Activated naive CD8-positive, alpha-beta T cell treated with anti-CD3 and anti-CD28 coated beads, Interleukin-2, amount 50 U/mL, for 24 hours (primary cell): ENCODE measurements at regions not wholly inside any gene's neighbourhood (a gene's known extent, or its start where the extent isn't known, plus 50 kb on each side); places are given as distances from the start of the nearest gene placed in this dataset.
"Not testable (repeated sequence)": the region's sequence is repeated elsewhere in the genome, so short reads cannot be mapped to it uniquely, and the experiment has no call there.

Source experiments
- ATAC-seq: fragments of 150-1000 bp; cut with Tn5 transposase; one replicate; pipeline ENCODE4 v1.10.0; 2021
- DNase-seq: peaks from one replicate; pipeline ENCODE4 v3.0.0; 2021
- H3K27ac Mint-ChIP-seq: one replicate; pipeline ENCODE4 v1.8.0; 2021; ENCODE audit warnings: mild to moderate bottlenecking, mixed read lengths
- H3K27me3 Mint-ChIP-seq: one replicate; pipeline ENCODE4 v1.8.0; 2021; ENCODE audit warnings: mixed read lengths
- H3K36me3 Mint-ChIP-seq: one replicate; pipeline ENCODE4 v1.8.0; 2021; ENCODE audit warnings: low read depth, mixed read lengths
- H3K4me1 Mint-ChIP-seq: one replicate; pipeline ENCODE4 v1.8.0; 2021; ENCODE audit warnings: mixed read lengths
- H3K4me3 Mint-ChIP-seq: one replicate; pipeline ENCODE4 v1.8.0; 2021; ENCODE audit warnings: mild to moderate bottlenecking, moderate library complexity, mixed read lengths
- H3K9me3 Mint-ChIP-seq: one replicate; pipeline ENCODE4 v1.8.0; 2021; ENCODE audit warnings: mixed read lengths

DNA sequence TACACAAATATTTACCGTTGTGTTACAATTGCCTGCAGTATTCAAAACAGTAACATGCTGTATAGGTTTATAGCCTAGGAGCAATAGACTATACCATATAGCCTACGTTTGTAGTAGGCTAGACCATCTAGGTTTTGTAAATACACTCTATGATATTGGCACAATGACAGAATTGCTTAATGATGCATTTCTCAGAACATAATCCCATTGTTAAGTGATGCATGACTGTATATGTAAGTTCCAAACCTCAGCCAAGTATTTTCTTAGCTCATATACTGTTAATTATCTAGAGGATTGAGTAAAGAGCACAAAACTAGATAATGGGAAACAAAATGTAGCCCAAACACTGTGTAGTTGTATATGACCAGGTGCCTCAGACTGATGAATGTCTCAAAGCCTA lies 220.1 kb downstream of the ANXA1 start:
- ATAC-seq, result no peak
- Mint-ChIP-seq H3K36me3 (no peaks in the 10 kb centered on the region), H3K27ac (no peak overlapping the region), H3K9me3 (no peaks in the 10 kb centered on the region), H3K4me3 (no peak overlapping the region), H3K27me3 (no peaks in the 10 kb centered on the region), H3K4me1 (no peaks in the 10 kb centered on the region)
- DNase-seq, result no peak

DNA sequence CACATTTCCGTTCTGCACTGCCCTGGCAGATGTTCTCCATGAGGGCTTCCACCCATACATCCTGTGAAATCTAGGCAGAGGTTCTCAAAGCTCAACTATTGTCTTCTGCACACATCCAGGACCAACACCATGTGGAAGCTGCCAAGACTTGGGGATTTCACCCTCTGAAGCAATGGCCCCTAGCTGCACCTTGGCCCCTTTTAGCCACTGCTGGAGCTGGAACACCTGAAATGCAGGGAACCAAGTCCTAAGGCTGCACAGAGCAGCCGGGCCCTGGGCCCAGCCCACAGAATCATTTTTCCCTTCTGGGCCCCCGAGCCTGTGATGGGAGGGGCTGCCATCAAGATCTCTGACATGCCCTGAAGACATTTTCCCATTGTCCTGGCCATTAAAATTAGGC lies 228.7 kb downstream of the ANXA1 start:
- no peak for ATAC-seq
- no peaks in the 10 kb centered on the region for H3K4me1 Mint-ChIP-seq
- H3K27me3 Mint-ChIP-seq, result no peaks in the 10 kb centered on the region
- H3K36me3 Mint-ChIP-seq, result no peaks in the 10 kb centered on the region
- DNase-seq, result no peak
- H3K27ac Mint-ChIP-seq, result no peak overlapping the region
- peaks cover 6% of the 10 kb centered on the region for H3K9me3 Mint-ChIP-seq
- H3K4me3 Mint-ChIP-seq, result no peak overlapping the region

DNA sequence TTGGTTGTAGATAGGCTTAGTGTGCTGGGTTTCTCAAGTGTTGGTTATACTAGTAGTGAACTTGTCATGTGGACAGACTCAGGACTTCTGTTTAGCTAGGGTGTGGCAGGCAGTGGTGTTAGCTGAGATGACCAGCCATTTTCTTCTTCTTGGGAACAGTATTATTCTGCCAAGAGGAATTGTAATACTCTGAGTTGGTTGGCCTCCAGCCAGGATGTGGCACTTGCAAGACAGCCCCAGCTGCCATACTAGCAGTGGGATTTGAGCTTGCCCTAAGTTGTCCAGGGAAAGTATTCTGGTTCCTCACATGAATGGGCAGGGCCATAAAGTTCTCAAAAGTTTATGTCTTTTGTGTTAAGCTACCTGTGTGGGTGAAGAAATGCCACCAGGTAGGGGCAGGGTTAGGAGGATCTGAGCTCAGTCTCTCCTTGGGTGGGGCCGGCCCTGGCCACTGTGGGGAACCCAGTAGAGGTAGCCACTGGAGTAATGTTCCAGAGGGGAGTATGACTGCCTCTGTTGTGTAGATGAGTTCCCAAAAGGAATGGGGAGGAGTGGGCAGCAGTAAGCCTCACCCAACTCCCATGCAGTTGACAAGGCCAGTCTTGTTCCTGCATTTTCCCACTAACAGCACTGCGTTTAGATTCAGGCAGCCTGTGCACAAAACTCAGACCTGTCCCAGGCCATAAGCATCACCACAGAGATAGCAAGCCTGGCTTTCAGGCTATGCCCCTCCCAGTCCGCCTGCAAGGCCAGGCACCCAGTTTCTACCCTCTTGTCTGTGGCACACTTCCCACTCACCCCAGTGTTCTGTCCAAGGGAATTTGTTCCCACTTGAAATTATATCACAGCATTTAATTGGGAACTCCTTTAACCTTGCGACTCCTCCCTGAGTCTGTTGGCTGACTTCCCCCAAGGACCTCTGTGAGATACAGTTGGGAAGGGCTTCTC lies 250.7 kb downstream of the ANXA1 start:
- Mint-ChIP-seq H3K36me3 (no peaks in the 10 kb centered on the region), H3K27me3 (no peaks in the 10 kb centered on the region), H3K4me1 (no peaks in the 10 kb centered on the region), H3K4me3 (no peak overlapping the region), H3K9me3 (peaks cover 7% of the 10 kb centered on the region), H3K27ac (no peak overlapping the region)
- no peak for ATAC-seq
- DNase-seq, result no peak

DNA sequence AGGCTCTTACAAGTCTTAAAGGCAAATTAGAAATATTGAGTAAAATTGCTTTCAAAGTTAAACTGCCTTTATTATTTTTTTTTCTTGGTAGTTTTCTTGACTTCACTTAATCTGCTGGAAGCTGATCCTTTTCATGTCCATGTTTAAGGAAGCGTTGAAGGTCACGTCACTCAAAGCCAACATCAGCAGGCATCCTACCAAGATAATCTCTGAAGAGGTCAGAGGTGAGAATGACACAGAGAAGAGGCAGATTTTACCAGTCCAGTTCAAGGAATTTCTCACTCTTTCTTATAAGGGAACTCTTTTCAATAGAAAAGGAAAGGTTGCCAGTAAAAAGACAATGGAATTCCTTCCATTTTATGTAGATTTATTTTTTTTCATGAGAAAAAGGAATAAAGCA lies 259.8 kb downstream of the ANXA1 start:
- H3K27me3 Mint-ChIP-seq, result no peaks in the 10 kb centered on the region
- no peaks in the 10 kb centered on the region for H3K4me1 Mint-ChIP-seq
- no peak overlapping the region for H3K4me3 Mint-ChIP-seq
- no peaks in the 10 kb centered on the region for H3K9me3 Mint-ChIP-seq
- ATAC-seq, result no peak
- no peak for DNase-seq
- H3K36me3 Mint-ChIP-seq, result no peaks in the 10 kb centered on the region
- H3K27ac Mint-ChIP-seq, result no peak overlapping the region

DNA sequence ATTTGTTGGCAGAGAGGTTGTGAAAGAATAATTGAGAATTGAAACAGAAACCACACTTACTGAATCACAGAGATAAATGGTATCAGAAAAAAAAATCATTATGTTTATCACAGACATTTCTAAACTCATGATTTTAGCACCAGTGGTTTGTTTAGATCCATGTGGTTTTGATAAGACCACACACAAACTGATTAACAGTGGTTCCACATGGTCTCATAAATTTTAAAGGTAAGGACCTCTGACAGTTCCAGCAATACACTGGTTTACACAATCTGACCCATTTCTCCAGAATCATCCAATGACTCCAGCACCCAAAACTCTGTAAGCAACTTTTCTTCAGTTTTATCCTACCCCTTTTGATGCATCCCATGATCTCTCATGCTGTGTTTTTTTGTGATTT lies 261.2 kb downstream of the ANXA1 start:
- no peaks in the 10 kb centered on the region for H3K9me3 Mint-ChIP-seq
- H3K4me3 Mint-ChIP-seq, result no peak overlapping the region
- H3K27ac Mint-ChIP-seq, result no peak overlapping the region
- no peak for ATAC-seq
- no peaks in the 10 kb centered on the region for H3K4me1 Mint-ChIP-seq
- H3K27me3 Mint-ChIP-seq, result no peaks in the 10 kb centered on the region
- DNase-seq, result no peak
- H3K36me3 Mint-ChIP-seq, result no peaks in the 10 kb centered on the region

DNA sequence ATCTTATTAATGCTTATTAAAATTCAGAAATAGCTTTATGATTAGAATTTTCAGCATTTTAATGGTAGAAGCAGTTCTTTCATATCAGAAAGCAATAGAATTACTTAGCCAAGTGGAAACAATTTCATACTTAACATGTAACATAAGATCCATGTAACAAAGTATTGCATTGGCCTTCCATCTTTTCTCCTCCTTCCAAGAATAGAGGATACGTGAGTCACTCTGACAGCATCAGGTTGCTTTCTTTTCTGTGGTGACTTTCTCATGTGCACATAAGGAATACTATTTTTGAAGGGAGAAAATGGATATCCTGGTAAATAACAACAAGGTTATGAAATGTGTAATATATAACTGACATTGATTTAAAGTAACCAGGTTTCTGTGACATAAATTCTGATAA lies 272.2 kb downstream of the ANXA1 start:
- H3K27ac Mint-ChIP-seq, result no peak overlapping the region
- no peaks in the 10 kb centered on the region for H3K9me3 Mint-ChIP-seq
- no peak for DNase-seq
- no peak for ATAC-seq
- H3K4me3 Mint-ChIP-seq, result no peak overlapping the region
- H3K36me3 Mint-ChIP-seq, result no peaks in the 10 kb centered on the region
- H3K4me1 Mint-ChIP-seq, result no peaks in the 10 kb centered on the region
- no peaks in the 10 kb centered on the region for H3K27me3 Mint-ChIP-seq

DNA sequence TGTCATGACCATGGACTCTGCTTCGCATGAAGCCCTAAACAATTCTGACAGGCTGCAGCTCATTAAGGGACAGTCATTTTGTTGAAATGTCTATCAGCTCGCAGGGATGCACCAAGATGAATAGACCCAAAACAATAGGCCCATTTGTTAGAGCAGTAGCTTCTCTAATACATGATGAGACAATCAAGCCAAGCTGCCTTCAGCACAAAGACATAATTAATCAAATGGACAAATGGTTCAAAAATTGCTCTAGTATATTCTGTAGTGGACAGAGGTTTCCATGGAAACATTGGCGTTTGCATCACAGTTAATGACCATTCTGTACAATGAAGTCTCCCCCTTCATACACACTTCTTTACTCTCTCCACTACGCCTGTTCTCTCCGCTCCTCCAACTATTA lies 274.6 kb downstream of the ANXA1 start:
- no peaks in the 10 kb centered on the region for H3K9me3 Mint-ChIP-seq
- no peak for DNase-seq
- H3K4me1 Mint-ChIP-seq, result no peaks in the 10 kb centered on the region
- no peaks in the 10 kb centered on the region for H3K27me3 Mint-ChIP-seq
- H3K4me3 Mint-ChIP-seq, result no peak overlapping the region
- H3K27ac Mint-ChIP-seq, result no peak overlapping the region
- no peaks in the 10 kb centered on the region for H3K36me3 Mint-ChIP-seq
- ATAC-seq, result no peak

DNA sequence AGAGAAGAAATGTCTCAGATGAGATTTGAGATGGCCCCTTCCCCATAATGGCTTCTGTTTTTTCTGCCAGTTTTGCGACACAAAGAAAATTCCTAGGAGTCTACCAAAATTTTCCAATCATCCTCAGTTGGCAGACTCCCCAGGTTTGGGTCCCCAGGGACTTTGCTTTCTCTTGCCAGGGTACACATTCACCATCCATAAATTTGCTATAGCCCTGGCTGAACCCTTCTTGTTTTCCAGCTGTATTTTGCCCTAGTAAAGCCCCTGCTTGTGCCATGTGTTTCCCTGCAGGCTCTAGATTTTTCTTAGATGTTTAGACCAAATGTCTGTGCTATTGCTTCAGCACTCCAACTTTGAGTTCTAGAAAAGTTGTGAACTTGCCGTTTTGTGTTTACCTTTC lies 283.2 kb downstream of the ANXA1 start:
- no peak for DNase-seq
- Mint-ChIP-seq H3K36me3 (no peaks in the 10 kb centered on the region), H3K4me1 (no peaks in the 10 kb centered on the region), H3K4me3 (no peak overlapping the region), H3K9me3 (no peaks in the 10 kb centered on the region), H3K27ac (no peak overlapping the region), H3K27me3 (no peaks in the 10 kb centered on the region)
- ATAC-seq, result no peak

DNA sequence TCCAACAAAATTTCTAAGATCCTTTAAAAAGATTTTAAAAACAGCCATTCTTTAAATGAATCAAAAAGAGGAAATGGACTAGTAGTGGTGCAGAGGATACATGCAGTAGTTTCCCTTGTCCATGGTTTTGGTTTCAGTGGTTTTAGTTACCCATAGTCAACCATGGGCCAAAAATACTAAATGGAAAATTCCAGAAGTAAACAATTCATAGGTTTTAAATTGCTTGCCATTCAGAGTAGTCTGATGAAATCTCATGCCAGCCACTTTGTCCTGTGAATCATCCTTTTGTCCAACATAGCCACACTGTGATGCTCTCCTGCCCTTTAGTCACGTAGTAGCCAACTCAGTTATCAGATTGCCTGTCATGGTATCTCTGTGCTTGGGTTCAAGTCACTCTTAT lies 286.1 kb downstream of the ANXA1 start:
- H3K27me3 Mint-ChIP-seq, result no peaks in the 10 kb centered on the region
- no peak for ATAC-seq
- H3K27ac Mint-ChIP-seq, result no peak overlapping the region
- H3K4me1 Mint-ChIP-seq, result no peaks in the 10 kb centered on the region
- H3K4me3 Mint-ChIP-seq, result no peak overlapping the region
- no peaks in the 10 kb centered on the region for H3K9me3 Mint-ChIP-seq
- no peaks in the 10 kb centered on the region for H3K36me3 Mint-ChIP-seq
- DNase-seq, result no peak

DNA sequence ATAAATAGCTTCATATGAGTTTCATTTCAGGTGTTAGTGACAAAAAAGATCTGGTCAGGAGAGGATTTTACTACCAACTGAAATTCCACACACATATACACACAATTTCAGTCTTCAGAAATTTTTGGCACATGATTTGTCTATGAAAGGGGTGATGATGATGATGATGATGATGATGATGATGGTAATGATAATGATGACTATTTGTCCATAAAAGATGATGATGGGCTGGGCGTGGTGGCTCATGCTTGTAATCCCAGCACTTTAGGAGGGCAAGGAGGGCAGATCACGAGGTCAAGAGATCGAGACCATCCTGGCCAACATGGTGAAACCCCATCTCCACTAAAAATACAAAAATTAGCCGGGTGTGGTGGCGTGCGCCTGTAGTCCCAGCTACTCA lies 288.2 kb downstream of the ANXA1 start:
- not testable (repeated sequence) for H3K4me3 Mint-ChIP-seq, ATAC-seq, DNase-seq, H3K4me1 Mint-ChIP-seq, H3K27me3 Mint-ChIP-seq, H3K36me3 Mint-ChIP-seq, H3K9me3 Mint-ChIP-seq, H3K27ac Mint-ChIP-seq

DNA sequence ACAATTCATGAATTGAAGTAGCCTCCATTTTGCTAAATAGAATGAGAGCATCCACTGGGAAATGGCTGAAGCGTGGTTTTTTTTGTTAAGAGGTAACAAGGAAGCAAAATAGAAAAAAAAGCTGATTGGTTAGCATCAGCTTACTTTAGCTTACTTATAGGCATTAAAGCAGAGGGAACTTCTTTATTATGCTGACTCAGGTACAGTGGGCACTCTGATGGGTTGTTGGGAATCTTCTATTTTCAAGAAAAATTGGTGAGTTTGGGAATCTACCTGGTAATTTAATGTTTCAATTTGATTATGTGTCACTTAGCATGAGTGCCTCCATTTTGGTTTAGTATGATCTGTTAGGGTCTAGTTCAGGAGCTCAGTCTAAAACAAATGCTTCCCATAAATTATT lies 289.6 kb downstream of the ANXA1 start:
- Mint-ChIP-seq H3K36me3 (no peaks in the 10 kb centered on the region), H3K9me3 (no peaks in the 10 kb centered on the region), H3K27ac (no peak overlapping the region), H3K4me1 (no peaks in the 10 kb centered on the region), H3K4me3 (no peak overlapping the region), H3K27me3 (no peaks in the 10 kb centered on the region)
- ATAC-seq, result no peak
- no peak for DNase-seq

DNA sequence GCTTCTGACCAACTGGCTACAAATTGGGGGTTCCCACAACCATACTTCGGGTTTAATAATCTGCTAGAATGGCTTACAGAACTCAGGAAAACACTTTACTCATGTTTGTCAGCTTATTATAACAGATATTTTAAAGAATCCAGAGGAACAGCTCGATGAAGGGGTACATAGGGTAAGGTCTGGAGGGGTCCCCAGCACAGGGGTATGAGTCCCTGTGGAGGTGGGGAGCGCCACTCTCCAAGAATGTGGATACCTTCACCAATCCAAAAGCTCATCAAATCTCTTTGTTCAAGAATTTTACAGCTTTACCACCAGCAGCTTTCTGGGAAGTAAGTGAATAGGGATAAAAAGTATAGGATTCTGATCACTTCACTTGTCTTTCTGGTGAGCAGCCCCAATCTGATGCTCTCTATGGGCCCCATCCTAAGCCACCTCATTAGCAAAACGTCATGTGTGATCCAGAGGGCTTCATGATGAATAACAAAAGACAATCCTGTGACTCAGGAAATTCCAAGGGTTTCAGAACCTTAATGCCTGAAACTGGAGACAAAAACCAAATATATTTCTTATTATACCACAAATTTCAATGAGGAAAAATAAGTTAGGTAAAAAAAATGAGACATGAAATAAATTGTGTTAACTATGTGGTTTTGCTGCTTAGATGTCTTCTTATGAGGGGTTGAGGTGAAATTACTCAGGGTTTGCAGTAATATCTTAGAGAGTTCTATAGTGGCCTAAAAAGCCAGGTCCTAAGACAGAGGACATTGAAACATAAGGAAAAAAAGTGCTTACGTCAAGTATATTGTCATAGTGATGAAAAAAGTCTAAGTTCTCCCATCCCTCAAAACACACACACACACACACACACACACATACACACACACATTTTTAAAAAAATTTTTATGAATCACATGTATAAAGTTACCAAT lies 290.5 kb downstream of the ANXA1 start:
- no peaks in the 10 kb centered on the region for H3K4me1 Mint-ChIP-seq
- no peak for DNase-seq
- ATAC-seq, result no peak
- no peaks in the 10 kb centered on the region for H3K36me3 Mint-ChIP-seq
- no peaks in the 10 kb centered on the region for H3K27me3 Mint-ChIP-seq
- no peak overlapping the region for H3K27ac Mint-ChIP-seq
- H3K9me3 Mint-ChIP-seq, result no peaks in the 10 kb centered on the region
- no peak overlapping the region for H3K4me3 Mint-ChIP-seq

DNA sequence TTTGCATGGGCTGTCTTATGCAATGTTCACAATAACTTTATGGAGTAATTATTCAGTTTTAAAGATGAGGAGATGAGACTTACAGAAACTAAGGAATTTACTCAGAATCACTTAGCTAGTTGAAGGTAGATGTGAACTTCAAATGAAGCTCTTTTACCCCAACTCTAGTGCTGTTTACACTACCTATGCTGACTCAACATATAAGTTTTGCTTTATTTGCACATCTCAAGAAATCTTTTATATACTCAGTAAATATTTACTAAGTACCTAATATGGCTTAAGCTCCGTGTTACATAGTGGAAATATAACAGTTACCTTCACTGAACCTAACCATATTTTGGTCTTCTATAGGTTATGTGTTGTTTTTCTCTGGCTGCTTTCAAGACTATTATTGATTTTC lies 293.2 kb downstream of the ANXA1 start:
- Mint-ChIP-seq H3K27me3 (no peaks in the 10 kb centered on the region), H3K4me1 (no peaks in the 10 kb centered on the region), H3K4me3 (no peak overlapping the region), H3K36me3 (no peaks in the 10 kb centered on the region), H3K9me3 (no peaks in the 10 kb centered on the region), H3K27ac (no peak overlapping the region)
- ATAC-seq (no peak), DNase-seq (no peak)

DNA sequence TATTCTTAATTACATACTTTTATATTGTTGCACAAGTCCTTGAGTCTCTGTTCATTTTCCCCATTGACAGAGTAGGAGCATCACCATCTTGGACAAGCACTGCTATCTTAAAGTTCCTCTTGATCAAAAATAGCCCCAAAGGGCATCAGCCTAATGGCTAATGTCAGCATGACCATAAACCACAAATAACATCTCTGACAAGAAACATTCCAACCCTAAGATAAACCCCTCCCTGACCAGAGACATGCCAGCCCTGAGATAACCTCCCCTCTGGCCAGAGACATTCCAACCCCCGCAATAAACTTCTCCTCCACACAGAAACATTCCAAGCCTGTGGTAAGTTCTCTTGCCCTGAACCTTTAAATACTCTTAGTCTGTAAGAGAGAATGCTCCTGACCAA lies 293.7 kb downstream of the ANXA1 start:
- H3K36me3 Mint-ChIP-seq, ATAC-seq, H3K27ac Mint-ChIP-seq, H3K4me3 Mint-ChIP-seq, H3K4me1 Mint-ChIP-seq, H3K9me3 Mint-ChIP-seq, DNase-seq, H3K27me3 Mint-ChIP-seq: not testable (repeated sequence)

DNA sequence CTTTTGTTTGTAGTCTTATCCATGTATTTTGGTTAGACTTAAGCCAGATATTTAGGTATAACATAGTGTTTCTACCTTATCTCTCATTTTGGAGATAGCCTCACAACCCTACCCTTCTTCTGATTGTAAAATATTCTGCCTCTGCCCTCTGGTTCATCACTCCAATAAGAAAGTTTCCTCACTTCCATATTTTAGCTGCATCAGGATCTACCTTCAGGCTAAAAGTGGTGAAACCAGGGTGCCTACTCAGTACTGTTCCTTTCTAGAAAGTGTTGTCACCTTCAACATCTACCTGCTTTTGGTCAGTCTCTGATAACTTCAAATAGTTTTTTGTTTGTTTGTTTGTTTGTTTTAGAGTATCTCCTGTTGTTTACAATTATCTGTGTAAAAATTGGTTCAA lies 294.6 kb downstream of the ANXA1 start:
- Mint-ChIP-seq H3K27me3 (no peaks in the 10 kb centered on the region), H3K4me1 (no peaks in the 10 kb centered on the region), H3K36me3 (no peaks in the 10 kb centered on the region), H3K27ac (no peak overlapping the region), H3K9me3 (peaks cover 4% of the 10 kb centered on the region), H3K4me3 (no peak overlapping the region)
- ATAC-seq, result no peak
- no peak for DNase-seq
